Right ventricle myocardium superior (tissue), 1 donor: ENCODE measurements at regions not wholly inside any gene's neighbourhood (a gene's known extent, or its start where the extent isn't known, plus 50 kb on each side); places are given as distances from the start of the nearest gene placed in this dataset.
"Not testable (repeated sequence)": the region's sequence is repeated elsewhere in the genome, so short reads cannot be mapped to it uniquely, and the experiment has no call there.

Experiments used
- ATAC-seq: fragments of 200-7000 bp; cut with Tn5 transposase; one replicate; pipeline ENCODE4 v1.9.1; 2020; ENCODE audit warnings: mild to moderate bottlenecking; ENCODE audit not compliant: poor library complexity
- DNase-seq: peaks from one replicate; pipeline ENCODE4 v3.0.0-alpha.2; 2020
- intact Hi-C: fragments of 100-400 bp; cut with DNase I; formaldehyde crosslinking; loops from one replicate; pipeline ENCODE4 v1.11.2; 2022
- donor health status: DM: no; HTN: yes; CAD: no; lungs with severe emphysema.

GRCh38 chr21:20010691-20011200 lies 987.5 kb upstream of the NCAM2 start:
- peak; percentile 93 for ATAC-seq
- intact Hi-C loops, result no loop called here

GRCh38 chr21:20013851-20014250 lies 984.4 kb upstream of the NCAM2 start:
- no peak for DNase-seq
- ATAC-seq, result no peak
- intact Hi-C loops, result no loop called here

More at GRCh38 chr21:20010691-20011200, 987.5 kb upstream of the NCAM2 start:
- peak; percentile 34 for DNase-seq

- DNase-seq, result no peak
- no peak for ATAC-seq
- intact Hi-C loops, result no loop called here
Observed at GRCh38 chr21:20016435-20017005, 981.7 kb upstream of the NCAM2 start.

- ATAC-seq (no peak), DNase-seq (no peak)
- intact Hi-C loops, result no loop called here
Observed at GRCh38 chr21:20020026-20020425, 978.2 kb upstream of the NCAM2 start.

- intact Hi-C loops, result no loop called here
Observed at GRCh38 chr21:20023193-20023592, 975.0 kb upstream of the NCAM2 start.

GRCh38 chr21:20024741-20025140 lies 973.5 kb upstream of the NCAM2 start:
- DNase-seq, result no peak
- ATAC-seq, result no peak
- intact Hi-C loops, result no loop called here

More at GRCh38 chr21:20023193-20023592, 975.0 kb upstream of the NCAM2 start:
- DNase-seq, result no peak
- peak; percentile 41 for ATAC-seq

GRCh38 chr21:20026543-20026942 lies 971.7 kb upstream of the NCAM2 start:
- no peak for DNase-seq
- intact Hi-C loops, result no loop called here
- no peak for ATAC-seq

DNA sequence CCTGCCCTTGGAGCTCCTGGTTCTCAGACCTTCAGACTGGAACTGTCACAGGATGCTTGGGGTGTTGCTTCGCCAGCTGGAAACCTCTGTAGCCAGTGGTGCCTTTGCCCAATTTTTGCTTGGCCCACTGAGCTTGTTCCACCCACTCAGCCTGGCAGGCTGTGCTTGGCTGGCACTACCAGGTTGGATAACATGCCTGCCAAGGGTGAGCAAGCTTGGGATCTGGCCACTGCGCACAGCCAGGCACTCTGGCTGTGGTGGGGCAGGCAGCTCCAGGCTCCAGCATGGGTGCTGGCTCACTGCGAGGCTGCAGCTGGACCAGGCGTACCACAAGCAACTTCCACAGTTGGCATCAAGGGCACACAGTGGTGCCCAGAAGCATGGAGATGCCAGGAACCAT lies 967.8 kb upstream of the NCAM2 start:
- peak; percentile 96 for ATAC-seq
- intact Hi-C loops, result no loop called here
- peak; percentile 64 for DNase-seq

GRCh38 chr21:20031807-20032206 lies 966.4 kb upstream of the NCAM2 start:
- DNase-seq (no peak), ATAC-seq (no peak)
- intact Hi-C loops, result no loop called here

GRCh38 chr21:20040768-20041167 lies 957.4 kb upstream of the NCAM2 start:
- ATAC-seq (no peak), DNase-seq (no peak)
- intact Hi-C loops, result no loop called here

DNA sequence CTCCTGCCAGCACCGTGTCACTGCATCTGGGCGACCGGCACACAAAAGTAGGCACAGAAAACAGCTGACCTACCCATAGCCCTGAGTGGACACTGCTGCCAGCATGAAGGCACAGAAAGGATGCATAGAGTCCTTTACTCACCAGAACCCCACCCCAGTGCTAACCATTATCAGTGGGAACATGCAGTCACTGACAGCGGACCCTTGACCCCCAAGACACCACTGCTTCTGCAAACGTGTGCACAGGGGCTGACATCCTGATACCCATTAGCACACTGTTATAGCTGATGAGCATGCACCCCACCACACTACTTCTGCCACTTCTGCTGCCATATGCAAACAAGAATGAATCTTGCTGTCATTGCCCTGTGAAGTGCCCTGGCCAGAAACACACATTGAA lies 953.0 kb upstream of the NCAM2 start:
- ATAC-seq (no peak), DNase-seq (no peak)
- intact Hi-C loops, result no loop called here

- intact Hi-C loops, ATAC-seq: not testable (repeated sequence)
- DNase-seq, result peak; percentile 29
Observed at GRCh38 chr21:20048130-20048837, 949.9 kb upstream of the NCAM2 start.

- ATAC-seq (no peak), DNase-seq (no peak)
- intact Hi-C loops, result no loop called here
Observed at GRCh38 chr21:20083336-20083735, 914.9 kb upstream of the NCAM2 start.

- ATAC-seq (no peak), DNase-seq (no peak)
- intact Hi-C loops, result no loop called here
Observed at GRCh38 chr21:20083925-20084324, 914.3 kb upstream of the NCAM2 start.

- ATAC-seq, result no peak
- DNase-seq, result no peak
- intact Hi-C loops, result no loop called here
Observed at GRCh38 chr21:20086508-20086907, 911.7 kb upstream of the NCAM2 start.

- DNase-seq (no peak), ATAC-seq (no peak)
- intact Hi-C loops, result no loop called here
Observed at GRCh38 chr21:20106368-20106767, 891.8 kb upstream of the NCAM2 start.

DNA sequence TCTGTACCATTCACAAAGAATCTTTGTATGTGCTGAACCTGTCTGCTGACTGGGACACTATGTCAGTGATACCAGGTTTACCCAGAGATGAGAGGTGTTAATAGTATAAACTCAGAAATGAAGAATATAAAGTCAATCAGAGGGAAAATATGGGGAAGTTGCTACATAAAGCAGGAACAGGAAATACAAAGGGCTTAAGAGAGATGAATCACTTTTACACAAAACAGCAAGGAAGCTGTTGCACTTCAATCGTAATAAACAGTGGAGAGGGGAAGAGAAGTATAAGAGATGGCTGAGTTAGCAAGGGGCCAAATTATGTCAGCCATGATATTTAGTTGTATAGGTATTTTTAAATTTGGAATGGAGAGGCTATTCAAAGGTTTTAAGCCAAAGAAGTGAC lies 890.2 kb upstream of the NCAM2 start:
- intact Hi-C loops, result no loop called here
- DNase-seq (no peak), ATAC-seq (no peak)

GRCh38 chr21:20108976-20109540 lies 889.2 kb upstream of the NCAM2 start:
- intact Hi-C loops, result no loop called here
- ATAC-seq, result no peak

DNA sequence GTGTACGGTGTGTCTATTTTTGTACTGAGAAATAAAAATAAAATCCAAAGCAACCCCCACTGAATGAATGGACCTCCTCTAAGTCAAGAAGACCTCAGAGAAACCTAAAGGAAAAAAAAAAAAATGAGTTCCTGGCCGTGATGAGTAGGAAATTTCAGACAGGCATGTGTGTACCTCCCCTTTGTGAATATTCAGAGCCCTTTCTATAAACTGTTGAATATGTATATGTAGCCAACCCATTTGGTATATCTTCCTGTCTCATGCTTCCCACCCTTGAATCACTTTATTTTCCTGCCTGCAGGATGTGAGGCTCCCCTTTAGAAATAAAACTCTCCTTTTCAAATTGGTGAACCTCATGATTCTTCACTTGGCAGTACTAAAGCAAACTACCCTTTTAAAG lies 887.8 kb upstream of the NCAM2 start:
- ATAC-seq (no peak), DNase-seq (no peak)
- intact Hi-C loops, result no loop called here

More at GRCh38 chr21:20108976-20109540, 889.2 kb upstream of the NCAM2 start:
- DNase-seq, result no peak

DNA sequence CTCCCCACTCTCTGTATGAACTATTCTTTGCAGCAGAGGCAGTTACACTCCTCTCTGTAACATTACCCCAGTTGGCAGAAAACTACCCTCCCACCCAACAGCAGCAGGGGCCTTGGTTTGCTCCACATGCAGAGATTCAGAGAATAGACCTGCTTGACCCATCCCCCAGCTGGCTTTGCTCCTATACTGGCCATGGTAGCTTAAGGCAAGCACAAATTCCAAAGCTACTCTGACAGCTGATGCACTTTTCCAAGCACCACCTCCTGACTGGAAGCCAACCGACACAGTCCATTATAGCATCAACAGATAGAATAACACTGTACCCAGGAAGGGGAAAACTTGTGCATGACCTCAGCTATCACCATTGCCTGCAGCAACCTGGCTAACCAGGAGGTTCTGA lies 846.5 kb upstream of the NCAM2 start:
- intact Hi-C loops, result no loop called here
- DNase-seq, result no peak
- ATAC-seq, result no peak
